SU-DHL-6 (cell line): ENCODE measurements at regions not wholly inside any gene's neighbourhood (a gene's known extent, or its start where the extent isn't known, plus 50 kb on each side); places are given as distances from the start of the nearest gene placed in this dataset.

Experiments used
- H2AFZ ChIP-seq: fragments of 200-600 bp; sonication (generic); 2 replicates; pipeline ENCODE4 v1.6.1; 2014; ENCODE audit warnings: low read depth, mild to moderate bottlenecking, moderate library complexity, mixed read lengths, antibody characterized with exemption, low read length; ENCODE audit not compliant: severe bottlenecking
- H3F3A ChIP-seq: fragments of 200-600 bp; shearing (Covaris generic); 2 replicates; pipeline ENCODE4 v1.6.0; 2016; ENCODE audit warnings: antibody characterized with exemption, mild to moderate bottlenecking; ENCODE audit not compliant: insufficient read depth
- H3K27ac ChIP-seq: fragments of 200-600 bp; sonication (generic); 2 replicates; pipeline ENCODE4 v1.5.1; 2016; ENCODE audit warnings: low read depth, mild to moderate bottlenecking, low read length, moderate library complexity, mixed read lengths
- H3K27me3 ChIP-seq: fragments of 200-600 bp; sonication (generic), shearing (Covaris generic); 2 replicates; pipeline ENCODE4 v1.6.0; 2014; ENCODE audit warnings: mild to moderate bottlenecking, low read length
- H3K36me3 ChIP-seq: fragments of 200-600 bp; sonication (generic); 2 replicates; pipeline ENCODE4 v1.6.1; 2014; ENCODE audit warnings: mild to moderate bottlenecking, low read length, mixed read lengths
- H3K4me2 ChIP-seq: fragments of 300-600, 200-600 bp; shearing (Covaris generic), sonication (generic); 2 replicates; pipeline ENCODE4 v1.6.0; 2014; ENCODE audit warnings: low read length, low read depth, mild to moderate bottlenecking; ENCODE audit not compliant: poor library complexity, severe bottlenecking
- H3K4me3 ChIP-seq: fragments of 200-600 bp; sonication (generic); 2 replicates; pipeline ENCODE4 v1.5.1; 2014; ENCODE audit warnings: antibody characterized with exemption, low read length, mild to moderate bottlenecking, mixed read lengths; ENCODE audit not compliant: insufficient read depth, poor library complexity, severe bottlenecking
- H3K79me2 ChIP-seq: fragments of 200-600 bp; sonication (generic); 2 replicates; pipeline ENCODE4 v1.6.1; 2014; ENCODE audit warnings: mild to moderate bottlenecking, low read length, moderate library complexity; ENCODE audit not compliant: insufficient read depth
- H3K9ac ChIP-seq: fragments of 200-600 bp; sonication (generic); 2 replicates; pipeline ENCODE4 v1.7.0; 2014; ENCODE audit warnings: mild to moderate bottlenecking, low read length
- H3K9me2 ChIP-seq: fragments of 200-600 bp; sonication (generic); replicated peaks from 2 replicates; pipeline ENCODE4 v1.6.1; 2014; ENCODE audit warnings: low read length; ENCODE audit not compliant: insufficient read depth
- H3K9me3 ChIP-seq: fragments of 200-600 bp; sonication (generic); 2 replicates; pipeline ENCODE4 v1.6.1; 2014; ENCODE audit warnings: low read length, mixed read lengths; ENCODE audit not compliant: insufficient read depth
- H4K20me1 ChIP-seq: fragments of 200-600 bp; sonication (generic); 2 replicates; pipeline ENCODE4 v1.6.1; 2014; ENCODE audit warnings: low read depth, mild to moderate bottlenecking, antibody characterized with exemption, low read length, moderate library complexity, mixed read lengths
- EZH2phosphoT487 ChIP-seq: fragments of 200-600 bp; sonication (generic), shearing (Covaris generic); conservative IDR thresholded peaks from 2 replicates; pipeline ENCODE4 v1.6.1; 2018; ENCODE audit warnings: mild to moderate bottlenecking, antibody characterized with exemption, low read length, moderate library complexity, mixed read lengths
- TF ChIP-seq, protein P1 (sequence below): fragments of 200-600 bp; sonication (generic); IDR thresholded peaks from one replicate; pipeline ENCODE4 v1.5.1; 2017; ENCODE audit warnings: antibody characterized with exemption, mild to moderate bottlenecking, low read length, moderate library complexity; ENCODE audit not compliant: insufficient read depth, poor library complexity, severe bottlenecking

GRCh38 chr5:117094114-117094815, 519.6 kb upstream of the SEMA6A start:
- TF ChIP-seq, protein P1, sequence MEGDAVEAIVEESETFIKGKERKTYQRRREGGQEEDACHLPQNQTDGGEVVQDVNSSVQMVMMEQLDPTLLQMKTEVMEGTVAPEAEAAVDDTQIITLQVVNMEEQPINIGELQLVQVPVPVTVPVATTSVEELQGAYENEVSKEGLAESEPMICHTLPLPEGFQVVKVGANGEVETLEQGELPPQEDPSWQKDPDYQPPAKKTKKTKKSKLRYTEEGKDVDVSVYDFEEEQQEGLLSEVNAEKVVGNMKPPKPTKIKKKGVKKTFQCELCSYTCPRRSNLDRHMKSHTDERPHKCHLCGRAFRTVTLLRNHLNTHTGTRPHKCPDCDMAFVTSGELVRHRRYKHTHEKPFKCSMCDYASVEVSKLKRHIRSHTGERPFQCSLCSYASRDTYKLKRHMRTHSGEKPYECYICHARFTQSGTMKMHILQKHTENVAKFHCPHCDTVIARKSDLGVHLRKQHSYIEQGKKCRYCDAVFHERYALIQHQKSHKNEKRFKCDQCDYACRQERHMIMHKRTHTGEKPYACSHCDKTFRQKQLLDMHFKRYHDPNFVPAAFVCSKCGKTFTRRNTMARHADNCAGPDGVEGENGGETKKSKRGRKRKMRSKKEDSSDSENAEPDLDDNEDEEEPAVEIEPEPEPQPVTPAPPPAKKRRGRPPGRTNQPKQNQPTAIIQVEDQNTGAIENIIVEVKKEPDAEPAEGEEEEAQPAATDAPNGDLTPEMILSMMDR = no peak
- TF ChIP-seq EZH2phosphoT487 = no peak
- no peak overlapping the region for H2AFZ ChIP-seq
- no peaks in the 10 kb centered on the region for H3K79me2 ChIP-seq
- H3K9ac ChIP-seq = no peak overlapping the region
- no peaks in the 10 kb centered on the region for H3F3A ChIP-seq
- no peaks in the 10 kb centered on the region for H4K20me1 ChIP-seq
- H3K36me3 ChIP-seq = no peaks in the 10 kb centered on the region
- H3K9me3 ChIP-seq = no peaks in the 10 kb centered on the region
- no peaks in the 10 kb centered on the region for H3K27me3 ChIP-seq
- H3K4me3 ChIP-seq = no peak overlapping the region
- no peak overlapping the region for H3K27ac ChIP-seq
- no peak overlapping the region for H3K4me2 ChIP-seq
- no peaks in the 10 kb centered on the region for H3K9me2 ChIP-seq

GRCh38 chr5:117093653-117094052, 519.0 kb upstream of the SEMA6A start:
- Histone ChIP-seq H3F3A (no peaks in the 10 kb centered on the region), H2AFZ (no peak overlapping the region), H4K20me1 (no peaks in the 10 kb centered on the region), H3K27me3 (no peaks in the 10 kb centered on the region), H3K36me3 (no peaks in the 10 kb centered on the region), H3K79me2 (no peaks in the 10 kb centered on the region), H3K4me2 (no peak overlapping the region), H3K9me2 (no peaks in the 10 kb centered on the region), H3K9me3 (no peaks in the 10 kb centered on the region), H3K4me3 (no peak overlapping the region), H3K27ac (no peak overlapping the region), H3K9ac (no peak overlapping the region)
- TF ChIP-seq, protein P1 = no peak
- TF ChIP-seq EZH2phosphoT487 = no peak

DNA sequence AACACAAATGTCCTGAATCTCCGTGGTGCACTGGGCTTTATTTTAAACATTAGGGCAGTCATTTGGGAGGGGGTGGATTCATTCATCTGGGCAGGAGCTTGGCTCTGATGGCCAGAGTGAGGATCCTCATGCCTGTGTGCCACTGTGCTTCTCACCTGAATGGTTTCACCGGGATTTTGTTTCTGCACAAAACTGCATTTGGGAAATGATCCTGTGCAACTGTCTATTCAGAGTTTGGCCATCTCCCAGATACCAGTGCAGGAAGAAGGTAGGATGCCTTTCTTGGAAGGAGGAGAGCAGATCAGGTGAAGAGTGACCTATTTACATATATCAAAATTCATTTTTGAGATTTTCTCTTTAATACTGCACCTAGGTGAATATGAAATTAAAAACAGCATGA, 514.4 kb upstream of the SEMA6A start:
- no peaks in the 10 kb centered on the region for H3F3A ChIP-seq
- H3K9me2 ChIP-seq = no peaks in the 10 kb centered on the region
- H3K4me2 ChIP-seq = no peak overlapping the region
- TF ChIP-seq, protein P1 = no peak
- TF ChIP-seq EZH2phosphoT487 = no peak
- no peaks in the 10 kb centered on the region for H3K79me2 ChIP-seq
- no peak overlapping the region for H3K27ac ChIP-seq
- H3K9me3 ChIP-seq = no peaks in the 10 kb centered on the region
- H3K4me3 ChIP-seq = no peak overlapping the region
- H3K9ac ChIP-seq = no peak overlapping the region
- no peaks in the 10 kb centered on the region for H3K36me3 ChIP-seq
- H2AFZ ChIP-seq = no peak overlapping the region
- H4K20me1 ChIP-seq = no peaks in the 10 kb centered on the region
- no peaks in the 10 kb centered on the region for H3K27me3 ChIP-seq
